ENCODE measurements at regions not wholly inside any gene's neighbourhood (a gene's known extent, or its start where the extent isn't known, plus 50 kb on each side); places are given as distances from the start of the nearest gene placed in this dataset.

DNA sequence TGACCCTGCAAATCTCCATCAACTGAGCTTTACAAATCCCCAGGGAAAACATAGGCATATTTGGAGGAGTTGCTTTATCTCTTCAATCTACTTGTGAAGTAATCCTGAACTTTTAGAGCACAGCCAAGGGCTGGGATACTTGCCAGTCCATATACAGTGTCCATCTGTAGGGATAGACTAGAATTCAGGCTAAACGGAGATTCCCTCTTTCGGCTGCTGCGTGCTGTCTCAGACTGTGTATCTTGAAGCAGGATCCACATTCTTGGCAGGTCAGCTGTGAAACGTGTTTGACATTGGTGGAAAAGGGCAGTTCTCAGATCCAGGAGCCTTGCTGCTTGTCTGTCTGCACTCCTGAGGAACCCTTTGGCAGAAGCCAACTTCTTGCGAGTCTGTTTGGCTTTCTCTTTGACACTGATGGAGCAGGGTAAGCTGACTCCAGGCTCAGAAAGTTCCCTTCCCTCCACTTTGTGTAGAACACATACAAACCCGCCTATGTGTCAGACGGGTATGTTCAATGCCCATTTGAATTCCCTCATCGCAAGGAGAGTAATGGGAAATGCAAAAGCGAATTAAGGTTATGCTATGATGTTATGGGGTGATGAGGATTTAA lies 221.8 kb downstream of the MAP2K4 start:
- Histone ChIP-seq H4K8ac (replicated peaks; ENCODE audit: insufficient read length, low read depth, low read length) (no peak overlapping the region), H2BK12ac (ENCODE audit: insufficient read length, low read depth, low read length) (no peak overlapping the region), H3K4me1 (ENCODE audit: insufficient read depth, low read length) (no peaks in the 10 kb centered on the region), H3K79me2 (ENCODE audit: insufficient read depth, low read length) (no peaks in the 10 kb centered on the region), H2AK5ac (ENCODE audit: insufficient read length, low read length) (no peak overlapping the region), H3K27ac (ENCODE audit: insufficient read length, low read depth, low read length) (no peak overlapping the region), H2BK20ac (ENCODE audit: low read depth, low read length, poor library complexity, severe bottlenecking) (no peak overlapping the region), H3K27me3 (ENCODE audit: insufficient read depth, low read length) (no peaks in the 10 kb centered on the region), H3K14ac (ENCODE audit: insufficient read depth, low read length) (no peak overlapping the region), H2BK120ac (ENCODE audit: low read depth, low read length, poor library complexity, severe bottlenecking) (no peak overlapping the region), H4K91ac (ENCODE audit: insufficient read length, low read depth, low read length) (no peak overlapping the region), H3K18ac (ENCODE audit: insufficient read length, low read depth, low read length) (no peak overlapping the region), H2BK15ac (ENCODE audit: low read depth, low read length) (no peak overlapping the region), H2BK5ac (ENCODE audit: insufficient read length, low read length) (no peak overlapping the region), H4K5ac (ENCODE audit: insufficient read length, low read depth, low read length) (no peak overlapping the region), H3K9me3 (ENCODE audit: control insufficient read depth, low read depth, low read length) (no peaks in the 10 kb centered on the region), H4K20me1 (ENCODE audit: control insufficient read depth, insufficient read depth, insufficient read length) (no peaks in the 10 kb centered on the region), H3K9ac (ENCODE audit: extremely low read depth, insufficient read length, low read length) (no peak overlapping the region), H3K79me1 (ENCODE audit: insufficient read depth, low read depth, low read length, poor library complexity, severe bottlenecking) (no peaks in the 10 kb centered on the region), H3K4ac (ENCODE audit: low read depth, low read length) (no peak overlapping the region), H3K4me2 (ENCODE audit: insufficient read depth, insufficient read length, low read length) (no peak overlapping the region), H2AFZ (ENCODE audit: low read length) (no peak overlapping the region), H3K23me2 (ENCODE audit: insufficient read length, low read depth, low read length, poor library complexity, severe bottlenecking) (no peaks in the 10 kb centered on the region), H3T11ph (ENCODE audit: low read length) (no peak overlapping the region), H3K56ac (ENCODE audit: insufficient read length, low read depth, low read length) (no peak overlapping the region), H3K23ac (ENCODE audit: insufficient read length, low read depth, low read length) (no peak overlapping the region)
- no CpG with 5 or more reads among the region's 9 CpGs for WGBS (ENCODE audit: extremely low coverage, insufficient read length, low lambda C conversion rate)
- Mint-ChIP-seq H3K27ac (no peak overlapping the region), H3K4me3 (no peak overlapping the region; a peak in 1 of 5 replicates), H3K4me1 (no peaks in the 10 kb centered on the region), H3K36me3 (ENCODE audit: insufficient read depth in 1 of 3, low read depth in 3 of 3) (peaks cover 0 to 2% (median 0%) of the 10 kb centered on the region in 3 experiments; a peak in 1 of 7 replicates), H3K9me3 (no peaks in the 10 kb centered on the region), H3K27me3 (ENCODE audit: low read depth) (no peaks in the 10 kb centered on the region)
- TF ChIP-seq, protein P1, sequence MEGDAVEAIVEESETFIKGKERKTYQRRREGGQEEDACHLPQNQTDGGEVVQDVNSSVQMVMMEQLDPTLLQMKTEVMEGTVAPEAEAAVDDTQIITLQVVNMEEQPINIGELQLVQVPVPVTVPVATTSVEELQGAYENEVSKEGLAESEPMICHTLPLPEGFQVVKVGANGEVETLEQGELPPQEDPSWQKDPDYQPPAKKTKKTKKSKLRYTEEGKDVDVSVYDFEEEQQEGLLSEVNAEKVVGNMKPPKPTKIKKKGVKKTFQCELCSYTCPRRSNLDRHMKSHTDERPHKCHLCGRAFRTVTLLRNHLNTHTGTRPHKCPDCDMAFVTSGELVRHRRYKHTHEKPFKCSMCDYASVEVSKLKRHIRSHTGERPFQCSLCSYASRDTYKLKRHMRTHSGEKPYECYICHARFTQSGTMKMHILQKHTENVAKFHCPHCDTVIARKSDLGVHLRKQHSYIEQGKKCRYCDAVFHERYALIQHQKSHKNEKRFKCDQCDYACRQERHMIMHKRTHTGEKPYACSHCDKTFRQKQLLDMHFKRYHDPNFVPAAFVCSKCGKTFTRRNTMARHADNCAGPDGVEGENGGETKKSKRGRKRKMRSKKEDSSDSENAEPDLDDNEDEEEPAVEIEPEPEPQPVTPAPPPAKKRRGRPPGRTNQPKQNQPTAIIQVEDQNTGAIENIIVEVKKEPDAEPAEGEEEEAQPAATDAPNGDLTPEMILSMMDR (conservative IDR thresholded peaks at IDR 0.05): no peak
- DNase-seq: no peak

Measured in H9 (cell line).